ENCODE measurements at regions not wholly inside any gene's neighbourhood (a gene's known extent, or its start where the extent isn't known, plus 50 kb on each side); places are given as distances from the start of the nearest gene placed in this dataset.

GRCh38 chr9:84590706-84591105, 78.8 kb upstream of the NTRK2 start:
- DNase-seq = no peak

GRCh38 chr9:84592918-84593317, 76.6 kb upstream of the NTRK2 start:
- no peak for DNase-seq

GRCh38 chr9:84593352-84593751, 76.2 kb upstream of the NTRK2 start:
- no peak for DNase-seq

- no peak for DNase-seq
These were observed 72.4 kb upstream of the NTRK2 start for GRCh38 chr9:84597131-84597530.

GRCh38 chr9:84598921-84599636, 70.5 kb upstream of the NTRK2 start:
- no peak for DNase-seq

- no peak for DNase-seq
These were observed 68.8 kb upstream of the NTRK2 start for GRCh38 chr9:84600739-84601138.

- no peak for DNase-seq
These were observed 65.3 kb upstream of the NTRK2 start for GRCh38 chr9:84604223-84604622.

GRCh38 chr9:84609779-84610178, 59.8 kb upstream of the NTRK2 start:
- no peak for DNase-seq

- DNase-seq = no peak
These were observed 56.1 kb upstream of the NTRK2 start for GRCh38 chr9:84613431-84613830.

- DNase-seq = no peak
These were observed 54.0 kb upstream of the NTRK2 start for GRCh38 chr9:84615544-84615943.

GRCh38 chr9:84617411-84618029, 52.0 kb upstream of the NTRK2 start:
- DNase-seq = no peak
